ENCODE measurements at regions not wholly inside any gene's neighbourhood (a gene's known extent, or its start where the extent isn't known, plus 50 kb on each side); places are given as distances from the start of the nearest gene placed in this dataset.
A peak's percentile ranks its signal among the peaks of the same experiment; 100 is the strongest.

DNA sequence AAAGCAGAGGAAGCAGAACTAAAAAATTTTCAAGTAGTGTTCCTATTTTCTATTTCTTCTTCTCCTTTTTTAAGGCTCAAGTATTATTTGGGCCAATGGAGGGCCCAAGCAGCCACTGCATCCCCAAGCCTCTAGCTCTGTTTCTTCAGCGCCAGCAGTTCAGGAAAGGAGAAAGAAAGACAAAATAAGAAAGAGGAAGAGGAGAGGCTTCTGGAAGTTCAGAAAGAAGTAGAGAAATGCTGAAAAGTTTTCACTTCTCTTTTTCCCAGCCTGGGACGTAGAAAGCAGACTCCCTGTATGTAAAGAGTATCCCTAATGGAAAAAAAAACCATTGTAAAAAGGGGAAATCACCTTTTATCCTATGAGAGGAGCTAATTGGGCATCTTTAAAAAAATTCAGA lies 165.5 kb upstream of the KLF12 start:
- BruUV-seq (replicated peaks), result no TSS peak
- Mint-ChIP-seq H3K4me1 (ENCODE audit: insufficient read depth, unreplicated experiment) (no peaks in the 10 kb centered on the region), H3K4me3 (ENCODE audit: unreplicated experiment) (no peak overlapping the region), H3K27ac (ENCODE audit: low read depth, unreplicated experiment) (no peak overlapping the region), H3K9me3 (ENCODE audit: unreplicated experiment) (no peaks in the 10 kb centered on the region), H3K27me3 (ENCODE audit: insufficient read depth, unreplicated experiment) (no peaks in the 10 kb centered on the region), H3K36me3 (ENCODE audit: insufficient read depth, unreplicated experiment) (no peaks in the 10 kb centered on the region)
- ChIA-PET POLR2A (interaction anchor here (0.7 kb wide), 2 partner anchors 17 to 150 kb away, joined by 3 read pairs; no protein-coding TSS in a partner anchor), CTCF (interaction anchor here (0.6 to 2.2 kb wide), 2 partner anchors 13 to 46 kb away, joined by 3 to 8 read pairs; no protein-coding TSS in a partner anchor)
- intact Hi-C loops (cut with micrococcal nuclease), result loop anchor here (10.0 kb wide), 1 partner anchor 475 kb away; no protein-coding TSS in a partner anchor
- TF ChIP-seq, protein P1, sequence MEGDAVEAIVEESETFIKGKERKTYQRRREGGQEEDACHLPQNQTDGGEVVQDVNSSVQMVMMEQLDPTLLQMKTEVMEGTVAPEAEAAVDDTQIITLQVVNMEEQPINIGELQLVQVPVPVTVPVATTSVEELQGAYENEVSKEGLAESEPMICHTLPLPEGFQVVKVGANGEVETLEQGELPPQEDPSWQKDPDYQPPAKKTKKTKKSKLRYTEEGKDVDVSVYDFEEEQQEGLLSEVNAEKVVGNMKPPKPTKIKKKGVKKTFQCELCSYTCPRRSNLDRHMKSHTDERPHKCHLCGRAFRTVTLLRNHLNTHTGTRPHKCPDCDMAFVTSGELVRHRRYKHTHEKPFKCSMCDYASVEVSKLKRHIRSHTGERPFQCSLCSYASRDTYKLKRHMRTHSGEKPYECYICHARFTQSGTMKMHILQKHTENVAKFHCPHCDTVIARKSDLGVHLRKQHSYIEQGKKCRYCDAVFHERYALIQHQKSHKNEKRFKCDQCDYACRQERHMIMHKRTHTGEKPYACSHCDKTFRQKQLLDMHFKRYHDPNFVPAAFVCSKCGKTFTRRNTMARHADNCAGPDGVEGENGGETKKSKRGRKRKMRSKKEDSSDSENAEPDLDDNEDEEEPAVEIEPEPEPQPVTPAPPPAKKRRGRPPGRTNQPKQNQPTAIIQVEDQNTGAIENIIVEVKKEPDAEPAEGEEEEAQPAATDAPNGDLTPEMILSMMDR (IDR thresholded peaks at IDR 0.05; ENCODE audit: unreplicated experiment), result no peak
- DNase-seq (ENCODE audit: unreplicated experiment), result no peak

DNA sequence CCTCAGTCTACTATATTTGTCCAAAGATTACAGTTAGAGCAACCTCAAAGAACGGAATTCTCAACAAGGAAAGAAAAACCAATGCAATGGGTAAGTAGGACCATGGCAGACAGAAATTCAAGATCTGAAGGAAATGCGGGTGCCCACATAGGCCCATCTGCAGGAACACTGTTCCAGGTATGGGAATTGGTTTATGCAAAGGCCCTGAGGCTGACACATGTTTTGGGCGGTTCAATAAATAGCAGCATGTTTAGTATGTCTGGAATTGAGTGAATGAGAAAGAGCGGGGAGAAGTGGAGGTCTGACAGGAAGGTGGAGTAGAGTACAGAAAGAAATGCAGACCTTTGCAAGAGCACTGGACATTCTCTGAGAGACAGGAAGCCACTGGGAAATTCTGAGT lies 164.7 kb upstream of the KLF12 start:
- no peaks in the 10 kb centered on the region for H3K4me1 Mint-ChIP-seq (ENCODE audit: insufficient read depth, unreplicated experiment)
- no peaks in the 10 kb centered on the region for H3K27me3 Mint-ChIP-seq (ENCODE audit: insufficient read depth, unreplicated experiment)
- H3K4me3 Mint-ChIP-seq (ENCODE audit: unreplicated experiment), result no peak overlapping the region
- no peak for DNase-seq (ENCODE audit: unreplicated experiment)
- intact Hi-C loops (cut with micrococcal nuclease), result loop anchor here (10.0 kb wide), 1 partner anchor 476 kb away; no protein-coding TSS in a partner anchor
- no TSS peak for BruUV-seq (replicated peaks)
- ChIA-PET CTCF (no interaction called here), POLR2A (no interaction called here)
- H3K36me3 Mint-ChIP-seq (ENCODE audit: insufficient read depth, unreplicated experiment), result no peaks in the 10 kb centered on the region
- H3K27ac Mint-ChIP-seq (ENCODE audit: low read depth, unreplicated experiment), result no peak overlapping the region
- H3K9me3 Mint-ChIP-seq (ENCODE audit: unreplicated experiment), result no peaks in the 10 kb centered on the region
- TF ChIP-seq, protein P1 (IDR thresholded peaks at IDR 0.05; ENCODE audit: unreplicated experiment), result no peak

DNA sequence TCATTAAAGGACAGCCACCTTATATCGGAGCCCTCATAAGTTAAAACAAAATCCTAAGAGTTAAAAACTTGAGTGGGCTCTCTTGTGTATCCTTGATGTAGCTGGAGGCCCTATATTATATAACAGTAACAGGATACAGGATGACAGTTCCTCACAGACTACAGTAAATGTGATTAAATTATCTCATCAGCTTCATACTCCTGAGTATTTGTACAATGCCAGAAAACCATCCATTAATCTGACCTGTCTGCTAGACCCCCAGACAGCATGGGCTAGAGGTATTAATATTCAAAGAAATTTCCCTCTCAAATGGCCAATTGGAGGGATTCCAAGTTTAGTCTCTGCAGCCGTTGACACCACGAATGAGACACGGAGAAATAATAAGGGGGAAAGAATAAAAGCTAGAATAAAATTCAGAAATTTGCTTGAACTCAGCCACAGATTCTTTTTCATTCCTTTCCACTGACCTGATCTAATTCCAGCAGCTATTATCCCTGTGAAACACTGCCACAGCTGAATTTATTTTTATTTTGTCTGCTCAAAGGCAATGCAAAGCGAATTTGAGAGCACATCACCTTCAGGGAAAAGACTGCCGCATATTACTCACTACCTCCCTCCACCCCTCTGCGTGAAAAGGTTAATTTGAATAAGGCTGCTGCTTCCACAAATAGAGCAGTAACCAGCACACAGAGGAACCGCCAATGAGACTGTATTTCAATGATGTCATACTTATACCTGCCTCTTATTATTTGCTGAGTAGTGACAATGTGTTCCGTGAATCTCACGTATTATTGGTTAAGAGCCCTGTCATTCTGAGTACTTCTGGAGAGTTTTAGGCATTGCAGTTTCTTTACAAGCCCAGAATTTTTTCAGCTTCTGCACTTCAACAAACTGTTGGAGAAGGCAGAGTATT lies 155.9 kb upstream of the KLF12 start:
- intact Hi-C loops (cut with micrococcal nuclease), result loop anchor here (10.0 kb wide), 1 partner anchor 485 kb away; no protein-coding TSS in a partner anchor
- BruUV-seq (replicated peaks), result no TSS peak
- H3K27ac Mint-ChIP-seq (ENCODE audit: low read depth, unreplicated experiment), result no peak overlapping the region
- ChIA-PET POLR2A (interaction anchor here (0.6 to 1.4 kb wide), 5 partner anchors 41 to 929 kb away, joined by 3 to 4 read pairs (median 3); no protein-coding TSS in a partner anchor), CTCF (interaction anchor here (0.6 to 8.0 kb wide), 9 partner anchors 19 to 969 kb away, joined by 3 to 124 read pairs (median 5); no protein-coding TSS in a partner anchor)
- peak; percentile 72 for DNase-seq (ENCODE audit: unreplicated experiment)
- peaks cover 24% of the 10 kb centered on the region for H3K4me1 Mint-ChIP-seq (ENCODE audit: insufficient read depth, unreplicated experiment)
- H3K36me3 Mint-ChIP-seq (ENCODE audit: insufficient read depth, unreplicated experiment), result no peaks in the 10 kb centered on the region
- H3K9me3 Mint-ChIP-seq (ENCODE audit: unreplicated experiment), result no peaks in the 10 kb centered on the region
- H3K4me3 Mint-ChIP-seq (ENCODE audit: unreplicated experiment), result peak overlapping the region; percentile 44
- TF ChIP-seq, protein P1 (IDR thresholded peaks at IDR 0.05; ENCODE audit: unreplicated experiment), result no peak
- no peaks in the 10 kb centered on the region for H3K27me3 Mint-ChIP-seq (ENCODE audit: insufficient read depth, unreplicated experiment)

DNA sequence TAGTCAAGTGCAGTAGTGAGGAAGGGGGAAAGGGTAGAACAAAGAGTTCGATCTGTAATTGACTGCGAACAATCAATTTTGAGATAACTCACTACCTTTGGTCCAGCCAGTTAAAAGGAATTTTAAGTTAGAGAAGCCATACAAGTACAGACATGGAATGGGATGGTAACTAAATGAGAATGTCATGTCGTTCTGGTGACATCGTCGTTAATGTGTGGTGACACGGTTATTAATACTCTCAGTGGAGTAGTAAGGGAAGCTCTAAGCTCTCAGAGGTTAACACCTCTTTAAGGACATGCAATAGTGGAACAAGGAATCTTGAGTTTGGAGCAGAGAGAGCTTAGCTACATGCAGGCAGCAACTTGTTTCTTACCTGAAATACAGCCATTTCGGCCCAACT lies 154.9 kb upstream of the KLF12 start:
- Mint-ChIP-seq H3K27me3 (ENCODE audit: insufficient read depth, unreplicated experiment) (no peaks in the 10 kb centered on the region), H3K4me3 (ENCODE audit: unreplicated experiment) (no peak overlapping the region), H3K36me3 (ENCODE audit: insufficient read depth, unreplicated experiment) (no peaks in the 10 kb centered on the region), H3K9me3 (ENCODE audit: unreplicated experiment) (no peaks in the 10 kb centered on the region), H3K27ac (ENCODE audit: low read depth, unreplicated experiment) (no peak overlapping the region), H3K4me1 (ENCODE audit: insufficient read depth, unreplicated experiment) (peaks cover 24% of the 10 kb centered on the region)
- DNase-seq (ENCODE audit: unreplicated experiment), result no peak
- CTCF ChIA-PET, result interaction anchor here (0.6 to 8.0 kb wide), 14 partner anchors 18 to 973 kb away, joined by 3 to 124 read pairs (median 5); no protein-coding TSS in a partner anchor
- intact Hi-C loops (cut with micrococcal nuclease), result no loop called here
- TF ChIP-seq, protein P1 (IDR thresholded peaks at IDR 0.05; ENCODE audit: unreplicated experiment), result no peak
- POLR2A ChIA-PET, result interaction anchor here (1.0 kb wide), 1 partner anchor 12 kb away, joined by 3 read pairs; no protein-coding TSS in a partner anchor
- no TSS peak for BruUV-seq (replicated peaks)
